GM18858 (cell line): ENCODE measurements at regions not wholly inside any gene's neighbourhood (a gene's known extent, or its start where the extent isn't known, plus 50 kb on each side); places are given as distances from the start of the nearest gene placed in this dataset.

Source experiments
- ATAC-seq: cut with Tn5 transposase; IDR thresholded peaks from one replicate; pipeline ENCODE4 v1.9.1; 2021; ENCODE audit not compliant: unreplicated experiment

GRCh38 chr10:75347186-75347585 lies 54.4 kb downstream of the ZNF503 start:
- no peak for ATAC-seq

DNA sequence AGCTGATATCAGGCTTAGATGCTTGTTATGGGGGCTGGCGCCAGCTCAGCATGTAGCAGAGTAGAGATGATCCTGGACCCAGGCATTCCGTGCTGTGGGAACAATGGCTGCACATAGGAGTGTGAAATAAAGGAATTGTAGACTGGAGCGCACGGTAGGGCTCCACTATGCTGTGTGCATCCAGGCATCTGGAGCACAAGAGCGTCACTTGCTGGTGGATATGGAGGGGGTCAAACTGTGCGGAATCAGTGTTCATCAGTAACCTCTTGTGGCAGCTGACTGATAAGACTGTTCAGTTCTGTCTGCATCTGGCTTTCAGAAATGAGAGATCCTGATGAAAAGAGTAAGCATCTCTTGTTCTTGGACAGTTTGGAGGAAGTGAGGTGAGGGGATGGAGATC lies 55.8 kb downstream of the ZNF503 start:
- no peak for ATAC-seq

- ATAC-seq: no peak
These were observed 57.4 kb downstream of the ZNF503 start for GRCh38 chr10:75344170-75344569.

- no peak for ATAC-seq
These were observed 59.2 kb downstream of the ZNF503 start for GRCh38 chr10:75342397-75342796.

GRCh38 chr10:75335983-75336382 lies 65.6 kb downstream of the ZNF503 start:
- ATAC-seq: peak; percentile 99

GRCh38 chr10:75335191-75335590 lies 66.4 kb downstream of the ZNF503 start:
- no peak for ATAC-seq

GRCh38 chr10:75334720-75335119 lies 66.8 kb downstream of the ZNF503 start:
- ATAC-seq: no peak

- no peak for ATAC-seq
These were observed 69.5 kb downstream of the ZNF503 start for GRCh38 chr10:75332081-75332480.

- ATAC-seq: no peak
These were observed 70.5 kb downstream of the ZNF503 start for GRCh38 chr10:75331081-75331480.

DNA sequence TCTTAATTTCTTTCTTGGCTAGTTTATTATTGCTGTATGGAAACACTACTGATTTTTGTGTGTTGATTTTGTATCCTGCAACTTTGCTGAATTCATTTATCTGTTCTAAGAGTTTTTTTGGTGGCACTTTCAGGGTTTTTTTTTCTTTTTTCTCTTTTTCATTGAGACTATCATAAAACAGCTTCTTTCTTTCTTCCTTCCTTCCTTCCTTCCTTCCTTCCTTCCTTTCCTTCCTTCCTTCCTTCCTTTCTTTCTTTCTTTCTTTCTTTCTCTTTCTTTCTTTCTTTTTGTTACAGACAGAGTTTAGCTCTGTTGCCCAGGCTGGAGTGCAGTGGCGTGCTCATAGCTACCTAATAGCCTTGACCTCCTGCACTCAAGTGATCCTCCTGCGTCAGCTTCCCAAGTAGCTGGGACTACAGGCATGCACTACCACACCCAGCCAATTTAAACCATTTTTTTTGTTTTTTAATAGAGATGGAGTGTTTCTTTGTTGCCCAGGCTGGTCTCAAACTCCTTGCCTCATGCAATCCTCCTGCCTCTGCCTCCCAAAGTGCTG lies 72.3 kb downstream of the ZNF503 start:
- no peak for ATAC-seq

DNA sequence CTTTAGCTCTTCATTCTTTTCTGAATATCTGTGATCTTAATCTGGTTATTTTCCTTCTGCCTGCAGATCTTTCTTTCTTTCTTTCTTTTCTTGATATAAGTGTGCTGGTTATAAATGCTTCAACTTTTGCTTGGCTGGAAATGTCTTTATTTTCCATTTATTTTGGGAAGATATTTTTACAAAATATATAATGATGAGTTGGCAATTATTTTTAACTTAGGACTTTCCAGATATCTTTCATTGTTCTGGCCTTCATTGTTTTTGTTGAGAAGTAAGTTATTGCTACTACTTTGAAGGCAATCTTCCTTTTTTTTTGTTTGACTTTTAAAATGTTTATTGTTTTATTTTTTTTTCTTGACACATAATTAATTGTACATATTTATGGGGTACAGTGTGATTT lies 75.3 kb downstream of the ZNF503 start:
- ATAC-seq: no peak

DNA sequence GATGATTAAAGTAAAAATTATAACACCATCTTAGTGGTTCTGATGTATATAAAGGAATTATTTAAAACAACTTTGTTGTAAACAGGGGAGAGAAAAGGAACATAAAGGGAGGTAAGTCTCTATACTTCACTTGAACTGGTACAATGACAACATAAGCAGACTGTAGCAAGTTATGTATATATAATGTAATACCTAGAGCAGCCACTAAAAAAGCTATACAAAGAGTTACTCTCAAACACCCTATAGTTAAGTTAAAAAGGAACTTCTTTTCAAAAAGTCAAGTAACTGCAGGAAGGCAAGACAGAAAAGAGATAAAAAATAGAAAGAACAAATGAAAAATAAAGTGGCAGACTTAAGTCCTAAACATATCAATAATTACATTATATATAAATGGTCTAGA lies 82.3 kb downstream of the ZNF503 start:
- ATAC-seq: no peak

- ATAC-seq: no peak
These were observed 78.8 kb upstream of the COMTD1 start for GRCh38 chr10:75314570-75314969.

- ATAC-seq: no peak
These were observed 76.7 kb upstream of the COMTD1 start for GRCh38 chr10:75312440-75312839.

GRCh38 chr10:75305675-75306074 lies 69.9 kb upstream of the COMTD1 start:
- ATAC-seq: no peak

DNA sequence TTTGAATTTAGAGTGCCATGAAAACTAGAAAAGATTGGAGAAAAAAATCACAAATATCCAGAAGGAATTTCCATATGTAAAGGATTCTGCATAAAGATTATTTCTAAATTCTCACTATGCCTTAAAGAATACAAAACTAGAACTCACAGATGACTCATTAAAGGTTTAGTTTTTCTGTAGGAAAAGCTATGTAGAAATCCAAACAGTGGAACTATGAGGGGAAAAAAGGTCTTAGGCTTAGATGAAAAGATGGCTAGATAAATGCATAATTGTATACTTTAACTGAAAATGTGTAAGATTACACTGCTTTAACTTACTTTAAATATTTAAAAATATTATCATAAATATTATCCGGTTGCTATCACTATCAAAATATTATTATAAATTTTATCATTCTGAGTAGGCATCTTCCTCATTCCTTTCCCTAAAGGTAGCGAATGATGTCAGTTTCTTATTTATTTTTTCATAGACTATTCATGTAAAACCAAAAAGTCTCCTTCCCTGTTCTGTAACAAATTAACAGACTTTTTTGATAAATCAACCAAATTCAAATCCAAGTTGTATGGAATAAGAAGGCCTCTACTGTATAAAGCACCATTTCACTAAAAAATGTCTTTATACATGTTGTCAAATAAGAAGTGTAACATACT lies 69.1 kb upstream of the COMTD1 start:
- ATAC-seq: no peak

DNA sequence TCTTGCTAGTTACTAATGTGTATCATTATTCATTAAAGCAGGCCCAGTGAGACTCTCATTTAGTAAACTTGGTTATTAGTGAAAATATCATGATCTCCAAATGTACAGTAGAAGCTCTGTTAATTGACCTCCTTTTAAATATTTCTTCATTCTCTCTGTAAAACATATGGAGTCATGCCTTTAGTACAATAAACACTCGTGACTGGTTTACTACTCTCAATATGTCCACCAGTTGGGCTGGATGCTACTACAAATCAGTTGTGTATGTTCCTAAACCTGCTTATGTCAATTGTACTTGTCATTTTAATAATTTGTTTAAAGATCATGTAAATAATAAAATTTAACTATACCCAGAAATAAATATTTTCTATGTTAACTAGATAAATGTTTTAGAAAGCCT lies 68.6 kb upstream of the COMTD1 start:
- ATAC-seq: no peak

- ATAC-seq: no peak
These were observed 67.5 kb upstream of the COMTD1 start for GRCh38 chr10:75303045-75303777.

GRCh38 chr10:75302029-75302428 lies 66.3 kb upstream of the COMTD1 start:
- no peak for ATAC-seq

GRCh38 chr10:75297021-75297599 lies 61.4 kb upstream of the COMTD1 start:
- no peak for ATAC-seq

GRCh38 chr10:75295868-75296441 lies 60.2 kb upstream of the COMTD1 start:
- ATAC-seq: no peak
